CD4-positive, alpha-beta T cell (primary cell): ENCODE measurements at regions not wholly inside any gene's neighbourhood (a gene's known extent, or its start where the extent isn't known, plus 50 kb on each side); places are given as distances from the start of the nearest gene placed in this dataset.

Experiments used
- ATAC-seq: fragments of 200-7000 bp; cut with Tn5 transposase; one replicate; pipeline ENCODE4 v1.10.0; 2022; ENCODE audit warnings: mild to moderate bottlenecking; ENCODE audit not compliant: poor library complexity
- CTCF ChIA-PET: fragments of 350-600 bp; sonication (Branson Sonifier 250); formaldehyde crosslinking; loops from one replicate; lab custom pipeline; 2021; ENCODE audit warnings: antibody characterized with exemption, inconsistent platforms; lab: Charles Lee
- POLR2A ChIA-PET: fragments of 350-600 bp; sonication (Branson Sonifier 250); formaldehyde crosslinking; loops from one replicate; lab custom pipeline; 2021; ENCODE audit warnings: antibody characterized with exemption, inconsistent platforms; lab: Charles Lee
- DNase-seq, 14 experiments: peaks; one replicate each; pipeline ENCODE4 v3.0.0-alpha.2; 2013 to 2020; ENCODE audit warnings: mixed read lengths in 2 of 14
- H3K27ac ChIP-seq, 2 donors: one replicate each; pipeline versions ENCODE4 v1.5.1 to v1.7.0; 2013; ENCODE audit warnings: low read length in 2 of 2, low read depth in 1 of 2, mild to moderate bottlenecking in 1 of 2
- H3K27me3 ChIP-seq, 2 experiments: 1 replicate in 1 of 2; 2 replicates in 1 of 2; pipeline versions ENCODE4 v1.6.1 to v1.7.0; 2013; ENCODE audit warnings: low read length in 2 of 2, control low read depth in 1 of 2, mild to moderate bottlenecking in 1 of 2, moderate library complexity in 1 of 2; ENCODE audit not compliant: insufficient read depth in 2 of 2, control insufficient read depth in 1 of 2
- H3K36me3 ChIP-seq: one replicate; pipeline ENCODE4 v1.6.1; 2013; ENCODE audit warnings: low read length, control low read depth; ENCODE audit not compliant: insufficient read depth
- H3K4me1 ChIP-seq: one replicate; pipeline ENCODE4 v1.6.1; 2013; ENCODE audit warnings: low read length, control low read depth; ENCODE audit not compliant: insufficient read depth
- H3K4me3 ChIP-seq: one replicate; pipeline ENCODE4 v1.5.1; 2013; ENCODE audit warnings: mild to moderate bottlenecking, low read length, moderate library complexity
- H3K9me3 ChIP-seq, 2 experiments: 1 replicate in 1 of 2; 2 replicates in 1 of 2; pipeline versions ENCODE4 v1.6.1 to v1.7.0; 2013; ENCODE audit warnings: low read length in 2 of 2, mild to moderate bottlenecking in 2 of 2, control low read depth in 1 of 2, moderate library complexity in 1 of 2; ENCODE audit not compliant: control insufficient read depth in 1 of 2, insufficient read depth in 1 of 2
- H3K27ac Mint-ChIP-seq: one replicate; pipeline ENCODE4 v1.8.0; 2020; ENCODE audit warnings: mixed read lengths
- H3K27me3 Mint-ChIP-seq: one replicate; pipeline ENCODE4 v1.8.0; 2021; ENCODE audit warnings: mixed read lengths
- H3K36me3 Mint-ChIP-seq: one replicate; pipeline ENCODE4 v1.8.0; 2021; ENCODE audit warnings: low read depth, mixed read lengths
- H3K4me1 Mint-ChIP-seq: one replicate; pipeline ENCODE4 v1.8.0; 2021; ENCODE audit warnings: low read depth, mixed read lengths
- H3K4me3 Mint-ChIP-seq: one replicate; pipeline ENCODE4 v1.8.0; 2020; ENCODE audit warnings: mild to moderate bottlenecking, mixed read lengths
- H3K9me3 Mint-ChIP-seq: one replicate; pipeline ENCODE4 v1.8.0; 2020; ENCODE audit warnings: mixed read lengths
- intact Hi-C, 2 experiments: fragments of 100-400 bp; cut with DNase I in 1 of 2; cut with micrococcal nuclease in 1 of 2; formaldehyde crosslinking; loops; one replicate each; pipeline versions ENCODE4 v1.15.1 to v1.9.0; 2023 to 2025; cut with DNase I, micrococcal nuclease
- TF ChIP-seq, protein P1 (sequence below): fragments of 200-600 bp; IDR thresholded peaks from one replicate; pipeline ENCODE4 v1.8.0; 2022; ENCODE audit warnings: antibody characterized with exemption, mild to moderate bottlenecking

DNA sequence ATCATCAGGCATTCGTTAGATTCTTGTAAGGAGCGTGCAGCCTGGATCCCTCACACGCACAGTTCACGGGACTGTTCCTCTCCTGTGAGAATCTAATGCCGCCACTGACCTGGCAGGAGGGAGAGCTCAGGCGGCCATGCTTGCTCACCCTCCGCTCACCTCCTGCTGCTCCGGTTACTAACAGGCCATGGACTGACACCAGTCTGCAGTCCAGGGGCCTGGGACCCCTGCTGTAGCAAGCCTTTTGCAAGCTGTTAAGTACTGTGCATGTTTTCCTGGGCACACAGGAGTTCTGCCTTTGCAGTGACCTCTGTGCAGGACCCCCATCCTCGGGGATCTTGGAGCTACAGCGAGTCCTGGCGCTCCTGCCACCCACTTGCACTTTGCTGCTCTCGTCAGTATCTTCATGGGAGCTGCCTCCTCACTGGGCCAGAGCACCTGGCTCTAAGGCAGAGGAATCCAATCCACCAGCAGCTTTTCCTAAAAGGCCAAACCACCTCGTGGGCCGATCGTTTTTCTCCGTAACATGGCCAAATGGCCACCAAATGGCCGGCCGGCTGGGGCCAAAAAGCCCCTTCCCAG, 230.6 kb downstream of the FOXL1 start:
- Mint-ChIP-seq H3K27ac (no peak overlapping the region), H3K9me3 (no peaks in the 10 kb centered on the region), H3K4me3 (no peak overlapping the region), H3K4me1 (no peaks in the 10 kb centered on the region), H3K36me3 (no peaks in the 10 kb centered on the region), H3K27me3 (peaks cover 35% of the 10 kb centered on the region)
- ChIA-PET POLR2A (no interaction called here), CTCF (no interaction called here)
- DNase-seq (no peak), ATAC-seq (no peak)
- Histone ChIP-seq H3K4me1 (no peaks in the 10 kb centered on the region), H3K27me3 (peaks cover 11 to 17% of the 10 kb centered on the region in 2 experiments), H3K36me3 (no peaks in the 10 kb centered on the region), H3K27ac (no peak overlapping the region), H3K9me3 (peaks cover 0 to 19% of the 10 kb centered on the region in 2 experiments), H3K4me3 (no peak overlapping the region)
- intact Hi-C loops: no loop called here
- TF ChIP-seq, protein P1, sequence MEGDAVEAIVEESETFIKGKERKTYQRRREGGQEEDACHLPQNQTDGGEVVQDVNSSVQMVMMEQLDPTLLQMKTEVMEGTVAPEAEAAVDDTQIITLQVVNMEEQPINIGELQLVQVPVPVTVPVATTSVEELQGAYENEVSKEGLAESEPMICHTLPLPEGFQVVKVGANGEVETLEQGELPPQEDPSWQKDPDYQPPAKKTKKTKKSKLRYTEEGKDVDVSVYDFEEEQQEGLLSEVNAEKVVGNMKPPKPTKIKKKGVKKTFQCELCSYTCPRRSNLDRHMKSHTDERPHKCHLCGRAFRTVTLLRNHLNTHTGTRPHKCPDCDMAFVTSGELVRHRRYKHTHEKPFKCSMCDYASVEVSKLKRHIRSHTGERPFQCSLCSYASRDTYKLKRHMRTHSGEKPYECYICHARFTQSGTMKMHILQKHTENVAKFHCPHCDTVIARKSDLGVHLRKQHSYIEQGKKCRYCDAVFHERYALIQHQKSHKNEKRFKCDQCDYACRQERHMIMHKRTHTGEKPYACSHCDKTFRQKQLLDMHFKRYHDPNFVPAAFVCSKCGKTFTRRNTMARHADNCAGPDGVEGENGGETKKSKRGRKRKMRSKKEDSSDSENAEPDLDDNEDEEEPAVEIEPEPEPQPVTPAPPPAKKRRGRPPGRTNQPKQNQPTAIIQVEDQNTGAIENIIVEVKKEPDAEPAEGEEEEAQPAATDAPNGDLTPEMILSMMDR: no peak

DNA sequence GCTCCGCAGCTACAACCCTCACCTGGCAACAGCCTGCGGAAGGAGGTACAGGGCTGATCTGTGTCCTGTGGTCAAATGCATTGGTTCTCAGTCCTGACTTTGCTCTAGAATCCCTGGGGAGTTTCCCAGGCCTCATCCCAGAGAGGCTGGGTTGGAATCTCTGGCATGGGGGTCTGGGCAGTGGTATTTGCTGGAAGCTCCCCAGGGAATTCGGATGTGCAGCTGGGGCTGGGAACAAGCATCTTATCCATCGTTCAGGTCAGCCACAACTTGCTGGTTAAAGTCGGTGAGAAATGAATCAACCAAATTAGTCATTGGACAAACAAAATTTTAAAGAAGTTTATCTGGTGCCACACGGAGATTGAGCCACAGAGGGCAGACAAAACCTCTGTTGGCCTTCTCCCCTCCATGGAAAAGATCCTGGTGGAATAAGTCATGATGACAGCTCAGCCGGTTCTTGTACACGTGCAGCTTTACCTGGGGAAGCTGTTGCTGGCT, 231.2 kb downstream of the FOXL1 start:
- H3K27ac Mint-ChIP-seq: no peak overlapping the region
- no peaks in the 10 kb centered on the region for H3K36me3 Mint-ChIP-seq
- TF ChIP-seq, protein P1: no peak
- no peak overlapping the region for H3K4me3 Mint-ChIP-seq
- Histone ChIP-seq H3K4me1 (no peaks in the 10 kb centered on the region), H3K4me3 (no peak overlapping the region), H3K36me3 (no peaks in the 10 kb centered on the region), H3K27ac (no peak overlapping the region), H3K9me3 (peaks cover 0 to 19% of the 10 kb centered on the region in 2 experiments), H3K27me3 (peaks cover 11 to 14% of the 10 kb centered on the region in 2 experiments)
- H3K4me1 Mint-ChIP-seq: no peaks in the 10 kb centered on the region
- intact Hi-C loops: no loop called here
- H3K27me3 Mint-ChIP-seq: peaks cover 31% of the 10 kb centered on the region
- no peak for DNase-seq
- ATAC-seq: no peak
- ChIA-PET CTCF (no interaction called here), POLR2A (no interaction called here)
- H3K9me3 Mint-ChIP-seq: no peaks in the 10 kb centered on the region

DNA sequence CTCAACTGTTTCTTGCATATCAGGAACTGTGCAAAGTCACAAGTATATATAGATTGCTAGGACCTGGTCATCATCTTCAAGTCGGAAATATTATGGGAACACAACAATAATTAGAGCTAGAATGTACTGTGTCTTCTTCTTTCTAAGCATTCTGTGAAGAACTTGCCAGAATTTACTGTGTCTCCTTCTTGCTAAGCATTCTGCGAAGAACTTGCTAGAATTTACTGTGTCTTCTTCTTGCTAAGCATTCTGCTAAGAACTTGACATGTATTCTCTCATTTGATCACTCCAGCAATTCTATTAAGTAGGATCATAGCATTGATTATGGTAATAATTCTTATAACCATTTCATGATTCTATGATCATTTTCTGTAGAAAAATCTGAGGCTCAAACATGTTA, 231.7 kb downstream of the FOXL1 start:
- Histone ChIP-seq H3K4me3 (no peak overlapping the region), H3K27ac (no peak overlapping the region), H3K27me3 (peaks cover 11 to 14% of the 10 kb centered on the region in 2 experiments), H3K36me3 (no peaks in the 10 kb centered on the region), H3K4me1 (no peaks in the 10 kb centered on the region), H3K9me3 (peaks cover 0 to 19% of the 10 kb centered on the region in 2 experiments)
- POLR2A ChIA-PET: no interaction called here
- ATAC-seq: no peak
- H3K27me3 Mint-ChIP-seq: peaks cover 31% of the 10 kb centered on the region
- DNase-seq: no peak
- CTCF ChIA-PET: no interaction called here
- H3K4me3 Mint-ChIP-seq: no peak overlapping the region
- TF ChIP-seq, protein P1: no peak
- H3K27ac Mint-ChIP-seq: no peak overlapping the region
- intact Hi-C loops: no loop called here
- no peaks in the 10 kb centered on the region for H3K9me3 Mint-ChIP-seq
- H3K4me1 Mint-ChIP-seq: no peaks in the 10 kb centered on the region
- H3K36me3 Mint-ChIP-seq: no peaks in the 10 kb centered on the region
